Peyer's patch (tissue), 4 donors: ENCODE measurements at regions not wholly inside any gene's neighbourhood (a gene's known extent, or its start where the extent isn't known, plus 50 kb on each side); places are given as distances from the start of the nearest gene placed in this dataset.

Experiments used
- CTCF ChIP-seq, 6 experiments: fragments of 450-650 bp in 4 of 6; fragments of 200-600 bp in 2 of 6; sonication (generic) in 1 of 6; IDR thresholded peaks; one replicate each; pipeline ENCODE4 v1.5.1; 2017 to 2019; ENCODE audit warnings: antibody characterized with exemption in 6 of 6, mild to moderate bottlenecking in 3 of 6, moderate library complexity in 1 of 6
- POLR2A ChIP-seq, 2 donors: fragments of 450-650 bp; IDR thresholded peaks; one replicate each; pipeline ENCODE4 v1.5.1; 2017; ENCODE audit warnings: antibody characterized with exemption in 2 of 2, mild to moderate bottlenecking in 2 of 2, moderate library complexity in 2 of 2

GRCh38 chr3:152206243-152206760 lies 62.4 kb upstream of the MBNL1 start:
- TF ChIP-seq CTCF (IDR thresholded peaks at IDR 0.05) (no peak), POLR2A (IDR thresholded peaks at IDR 0.05) (no peak)
